K562 (cell line): ENCODE measurements at regions not wholly inside any gene's neighbourhood (a gene's known extent, or its start where the extent isn't known, plus 50 kb on each side); places are given as distances from the start of the nearest gene placed in this dataset.

ENCODE experiments used
- ATF2 ChIP-seq: sonication (generic); formaldehyde crosslinking; IDR thresholded peaks from 2 replicates; pipeline ENCODE4 v1.8.1; 2022; ENCODE audit warnings: missing genetic modification reagents
- CEBPB ChIP-seq: fragments of 450-650 bp; IDR thresholded peaks from 2 replicates; pipeline ENCODE4 v1.6.1; 2016; ENCODE audit warnings: missing genetic modification characterization, missing compliant biosample characterization
- CHD1 ChIP-seq: fragments of 200-600 bp; sonication (generic); IDR thresholded peaks from one replicate; pipeline ENCODE4 v1.6.1; 2012; ENCODE audit warnings: mild to moderate bottlenecking, moderate library complexity, low read length, inconsistent platforms
- CTCF ChIP-seq, 3 experiments: IDR thresholded peaks in 2 of 3; conservative IDR thresholded peaks in 1 of 3; 2 replicates each; pipeline ENCODE4 v1.5.1; 2011 to 2012; ENCODE audit warnings: low read length in 3 of 3, mild to moderate bottlenecking in 3 of 3, control low read depth in 2 of 3, improper control_type of control experiment in 1 of 3, inconsistent platforms in 1 of 3, low read depth in 1 of 3, mixed read lengths in 1 of 3, moderate library complexity in 1 of 3; ENCODE audit not compliant: insufficient read depth in 2 of 3
- EP300 ChIP-seq: IDR thresholded peaks from 2 replicates; pipeline ENCODE4 v1.6.1; 2012; ENCODE audit warnings: low read length, improper control_type of control experiment
- EZH2 ChIP-seq: IDR thresholded peaks from 2 replicates; pipeline ENCODE4 v1.6.1; 2012; ENCODE audit warnings: low read depth, mild to moderate bottlenecking, inconsistent platforms, low read length, borderline replicate concordance
- FOS ChIP-seq: IDR thresholded peaks from 3 replicates; pipeline ENCODE4 v1.6.1; 2011; ENCODE audit not compliant: insufficient read length; ENCODE audit errors: extremely low read depth
- LEF1 ChIP-seq: fragments of 450-650 bp; IDR thresholded peaks from 2 replicates; pipeline ENCODE4 v1.6.1; 2016; ENCODE audit warnings: mild to moderate bottlenecking
- NCOA2 ChIP-seq, 2 experiments: fragments of 450-650 bp; IDR thresholded peaks; 2 replicates each; pipeline ENCODE4 v1.6.1; 2018; ENCODE audit warnings: mild to moderate bottlenecking in 2 of 2, moderate library complexity in 1 of 2; ENCODE audit not compliant: partially characterized antibody in 2 of 2
- NFIC ChIP-seq: fragments of 450-650 bp; IDR thresholded peaks from 2 replicates; pipeline ENCODE4 v1.6.1; 2017; ENCODE audit warnings: mild to moderate bottlenecking, inconsistent platforms
- RBFOX2 ChIP-seq: fragments of 200-400 bp; formaldehyde crosslinking; IDR thresholded peaks from 2 replicates; pipeline ENCODE4 v1.6.1; 2017; ENCODE audit warnings: low read depth, mild to moderate bottlenecking, low read length, moderate library complexity
- ZNF133 ChIP-seq: fragments of 250-450 bp; sonication (Bioruptor Pico); IDR thresholded peaks from 2 replicates; pipeline ENCODE4 v1.4.0; 2020; ENCODE audit warnings: mild to moderate bottlenecking
- ZNF408 ChIP-seq: fragments of 250-450 bp; sonication (Bioruptor Pico); IDR thresholded peaks from 2 replicates; pipeline ENCODE4 v1.4.0; 2020; ENCODE audit warnings: low read depth, mild to moderate bottlenecking, moderate library complexity

- TF ChIP-seq CTCF (IDR thresholded peaks at IDR 0.05 in 2 of 3, conservative IDR thresholded peaks at IDR 0.05 in 1 of 3; ENCODE audit: insufficient read depth in 2 of 3, low read depth in 1 of 3, low read length in 3 of 3): no peak
- no peak for TF ChIP-seq ATF2
- TF ChIP-seq LEF1: no peak
- no peak for TF ChIP-seq FOS
- no peak for TF ChIP-seq RBFOX2
- TF ChIP-seq ZNF133: no peak
- no peak for TF ChIP-seq EZH2
- TF ChIP-seq ZNF408 (CRISPR knock-in tag): no peak
- TF ChIP-seq EP300: no peak
- TF ChIP-seq NFIC: peak; percentile 52; the same call in 1 of the 2 replicates
- peak; percentile 48; the same call in 1 of the 2 replicates for TF ChIP-seq CEBPB (tag)
- peak in 1 of 2 experiments; percentile 55 for TF ChIP-seq NCOA2 (IDR thresholded peaks at IDR 0.05; ENCODE audit: partially characterized antibody in 2 of 2)
- no peak for TF ChIP-seq CHD1
These were observed 117.5 kb downstream of the GPX5 start for GRCh38 chr6:28643017-28643740.
